Islet of Langerhans (tissue), 1 donor: ENCODE measurements at regions not wholly inside any gene's neighbourhood (a gene's known extent, or its start where the extent isn't known, plus 50 kb on each side); places are given as distances from the start of the nearest gene placed in this dataset.
"Not testable (repeated sequence)": the region's sequence is repeated elsewhere in the genome, so short reads cannot be mapped to it uniquely, and the experiment has no call there.

Experiments used
- FAIRE-seq: peaks from one replicate; lab custom pipeline; 2011; peaks lifted over from hg19 to GRCh38; lab: Jason Lieb, UNC

GRCh38 chr7:67478066-67478465 lies 481.4 kb downstream of the TYW1 start:
- no peak for FAIRE-seq

DNA sequence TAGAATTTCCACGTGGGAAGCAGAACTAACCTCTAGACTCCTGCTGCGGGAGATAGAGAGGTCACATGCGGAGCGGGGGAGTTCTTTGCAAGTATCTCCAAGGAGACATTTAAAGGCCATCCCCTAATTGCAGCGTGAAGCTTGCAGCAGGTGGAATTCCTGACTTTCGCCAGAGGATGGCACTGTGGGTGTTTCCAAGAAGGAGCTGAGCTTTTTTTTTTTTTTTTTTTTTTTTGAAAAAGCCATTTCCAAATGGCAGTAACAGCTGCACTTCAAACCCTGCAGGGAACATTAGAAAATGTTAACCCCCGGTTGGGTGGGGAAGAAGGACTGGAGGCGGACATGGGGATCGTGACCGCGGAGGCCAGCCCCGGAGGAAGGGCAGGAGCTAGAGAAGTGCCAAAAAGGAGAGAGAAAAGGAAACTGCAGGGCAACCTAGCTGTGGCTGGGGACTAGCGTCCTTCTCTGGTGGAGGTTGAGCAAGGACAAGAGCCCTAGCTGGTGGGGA lies 487.7 kb downstream of the TYW1 start:
- FAIRE-seq = peak; percentile 78

- no peak for FAIRE-seq
Measured at GRCh38 chr7:67486401-67486800, 489.8 kb downstream of the TYW1 start.

DNA sequence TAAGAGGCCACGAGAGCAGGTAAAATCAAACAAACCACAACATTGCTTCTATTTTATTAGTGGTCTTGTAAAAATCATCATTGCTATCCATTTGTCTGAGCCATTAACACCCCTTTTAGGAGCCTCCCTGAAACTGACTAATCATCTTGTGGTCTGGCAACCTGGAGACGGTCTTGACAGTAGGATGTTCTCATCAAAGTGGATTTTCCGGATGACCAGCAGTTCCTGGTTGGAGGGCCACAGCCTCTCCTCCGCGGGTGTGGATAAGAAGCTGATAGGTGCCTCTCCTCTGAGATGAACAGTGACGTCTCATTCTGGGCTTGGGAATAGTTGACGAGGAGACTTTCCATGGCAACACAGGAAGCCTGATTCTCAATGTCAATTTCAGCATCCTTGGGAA lies 490.7 kb downstream of the TYW1 start:
- no peak for FAIRE-seq

DNA sequence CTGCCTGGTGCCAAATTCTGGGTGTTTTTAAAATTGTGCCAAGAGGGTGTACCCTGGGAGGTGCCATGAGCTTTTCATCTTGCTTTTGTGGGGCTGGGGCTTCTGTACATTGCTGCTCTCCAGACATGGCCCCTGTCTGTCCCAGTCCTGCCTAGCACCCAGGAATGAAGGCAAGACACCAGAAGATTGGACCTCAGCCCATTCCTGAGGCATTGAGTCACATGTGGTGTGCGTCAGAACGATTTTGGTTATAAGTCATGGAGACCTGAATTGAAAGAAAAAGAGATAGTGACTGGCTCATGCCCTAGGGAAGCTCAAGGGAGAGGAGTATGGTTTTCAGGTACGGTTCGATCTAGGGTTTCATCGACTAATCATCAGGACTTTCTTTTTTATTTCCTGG lies 493.2 kb downstream of the TYW1 start:
- no peak for FAIRE-seq

DNA sequence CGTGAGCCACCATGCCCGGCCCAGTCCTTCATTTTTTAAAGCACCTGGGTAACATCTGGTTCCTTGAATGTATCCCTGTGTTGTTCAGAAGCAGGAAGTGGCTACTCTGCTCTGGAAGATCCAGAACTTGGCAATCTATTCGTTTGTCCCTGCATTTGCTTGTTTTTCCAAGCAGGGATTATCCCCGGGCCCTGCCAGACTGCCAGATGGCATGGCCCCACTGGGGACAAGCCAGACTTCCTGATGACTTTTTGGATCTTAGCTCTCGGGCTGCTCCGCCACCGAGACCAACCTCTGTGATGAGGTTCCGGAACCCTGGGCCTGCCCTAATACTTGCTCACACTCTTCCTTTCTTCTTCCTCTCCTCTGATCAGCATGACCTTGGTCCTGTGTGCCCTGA lies 496.7 kb downstream of the TYW1 start:
- FAIRE-seq = no peak

DNA sequence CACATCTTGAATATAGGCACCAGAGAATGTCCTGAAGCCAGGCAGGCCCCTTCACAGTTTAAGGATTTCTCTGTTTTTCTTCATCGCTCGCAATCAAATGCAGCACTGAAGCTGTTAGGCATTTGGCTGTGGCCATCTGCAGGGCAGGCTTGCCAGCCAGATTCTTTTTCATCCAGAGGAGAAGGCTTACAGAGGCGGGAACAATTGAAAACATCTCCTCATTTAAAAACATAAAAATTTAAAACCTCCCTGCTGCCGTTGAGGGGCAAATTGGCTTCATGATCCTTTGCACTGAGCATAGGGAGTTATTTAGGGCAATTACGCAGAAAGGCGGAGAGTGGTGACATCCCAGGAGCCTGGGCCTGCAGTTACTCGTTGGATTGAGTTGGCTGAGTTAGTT lies 500.0 kb downstream of the TYW1 start:
- FAIRE-seq = no peak

DNA sequence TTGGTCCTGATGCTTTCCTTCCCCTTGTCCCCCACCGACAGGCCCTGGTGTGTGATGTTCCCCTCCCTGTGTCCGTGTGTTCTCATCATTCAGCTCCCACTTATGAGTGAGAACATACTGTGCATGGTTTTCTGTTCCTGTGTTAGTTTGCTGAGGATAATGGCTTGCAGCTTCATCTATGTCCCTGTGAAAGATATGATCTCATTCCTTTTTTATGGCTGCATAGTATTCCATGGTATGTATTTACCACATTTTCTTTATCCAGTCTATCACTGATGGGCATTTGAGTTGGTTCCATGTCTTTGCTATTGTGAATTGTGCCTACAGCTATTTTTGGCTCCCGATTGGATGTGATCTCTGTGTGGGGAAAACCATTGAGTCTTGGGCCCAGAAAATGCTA lies 501.3 kb downstream of the TYW1 start:
- not testable (repeated sequence) for FAIRE-seq

DNA sequence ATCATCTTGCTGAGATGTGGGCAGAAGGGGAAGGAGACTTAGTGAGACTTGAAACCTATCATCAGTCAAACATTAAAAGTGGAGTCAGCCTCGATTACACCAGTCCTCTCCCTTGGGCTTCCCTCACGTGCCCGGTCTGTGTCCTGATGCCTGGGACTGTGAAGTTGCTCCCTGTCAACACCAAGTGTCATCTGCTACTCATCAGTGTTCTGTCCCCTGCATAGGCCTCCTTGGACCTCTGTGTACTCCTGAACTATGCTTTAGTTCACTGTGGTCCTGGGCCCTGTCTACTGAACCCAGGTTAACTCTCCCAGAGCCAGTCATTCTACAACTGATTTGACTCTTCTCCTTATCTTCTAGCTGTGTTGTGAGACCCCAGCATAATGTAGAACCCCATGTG lies 506.3 kb downstream of the TYW1 start:
- FAIRE-seq = no peak

DNA sequence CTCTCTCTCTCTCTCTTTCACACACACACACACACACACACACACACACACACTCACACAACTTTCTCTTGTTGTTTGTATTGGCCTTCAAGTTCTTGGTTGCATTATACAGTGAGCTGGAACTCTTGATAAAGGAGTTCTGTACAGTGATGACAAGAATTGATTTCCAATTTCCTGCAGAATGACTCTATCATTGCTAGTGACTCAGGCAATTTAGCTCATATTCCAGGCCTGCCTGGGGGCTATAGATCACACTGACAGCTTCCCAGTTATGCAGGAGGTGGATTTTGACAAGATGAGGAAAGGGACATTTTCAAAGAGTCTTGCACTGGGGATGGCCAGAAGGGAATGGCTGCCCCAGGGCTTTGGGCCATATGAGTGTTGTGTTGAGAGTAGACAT lies 508.8 kb downstream of the TYW1 start:
- no peak for FAIRE-seq

DNA sequence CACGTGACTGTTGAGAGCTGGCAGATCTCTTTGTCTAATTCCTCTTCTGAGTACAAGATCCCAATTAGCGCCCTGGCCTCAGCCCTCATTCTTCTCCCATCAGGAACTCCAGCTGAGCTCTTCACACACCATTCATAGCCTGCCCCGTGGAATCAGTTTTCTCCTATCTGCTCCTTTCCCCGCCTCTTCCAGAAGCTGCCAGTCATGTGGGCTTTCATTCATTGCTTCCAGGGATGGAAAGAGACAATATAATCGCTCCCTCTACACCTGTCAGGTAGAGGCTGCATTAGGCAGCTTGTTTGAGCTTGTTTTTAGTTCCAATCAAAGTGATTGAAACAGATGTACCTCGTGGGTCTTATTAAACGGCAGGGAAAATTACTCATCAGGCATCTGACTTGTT lies 515.8 kb downstream of the TYW1 start:
- no peak for FAIRE-seq

DNA sequence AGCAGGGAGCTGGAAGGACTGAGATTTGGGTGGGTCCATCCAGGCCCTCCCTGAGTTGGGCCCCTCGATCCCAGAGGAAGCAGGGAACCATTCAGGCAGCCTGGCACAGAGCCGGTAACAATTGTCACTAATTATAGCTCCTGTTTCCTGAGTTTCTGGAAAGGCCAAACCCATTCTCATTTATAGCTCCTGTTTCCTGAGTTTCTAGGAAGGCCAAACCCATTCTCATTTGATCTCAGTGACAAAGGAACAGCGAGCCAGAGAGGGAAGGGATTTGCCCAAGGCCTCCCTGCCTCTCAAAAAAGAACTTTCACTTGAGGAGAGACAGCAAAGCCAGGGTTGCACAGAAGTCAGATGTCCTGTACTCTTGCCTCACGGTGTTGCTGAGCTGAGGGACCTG lies 521.9 kb downstream of the TYW1 start:
- no peak for FAIRE-seq

DNA sequence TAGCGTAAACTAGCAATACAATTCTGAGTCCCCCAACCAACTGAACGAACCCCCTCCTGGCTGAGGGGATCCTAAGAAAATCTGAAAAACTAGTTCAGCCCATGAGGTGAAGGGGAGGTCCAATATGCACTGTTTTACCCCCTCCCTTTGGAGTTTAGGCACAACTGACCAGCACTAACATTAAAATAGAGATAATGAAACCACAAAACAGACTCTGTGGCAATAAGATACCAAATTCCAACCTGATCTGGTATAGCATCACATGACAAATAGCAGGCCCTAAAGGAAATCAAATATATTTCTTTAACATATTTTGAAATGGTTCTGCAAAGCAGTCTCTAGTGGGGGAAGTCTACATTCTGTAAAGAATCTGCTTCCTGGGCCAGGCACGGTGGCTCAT lies 522.5 kb downstream of the TYW1 start:
- FAIRE-seq = no peak

DNA sequence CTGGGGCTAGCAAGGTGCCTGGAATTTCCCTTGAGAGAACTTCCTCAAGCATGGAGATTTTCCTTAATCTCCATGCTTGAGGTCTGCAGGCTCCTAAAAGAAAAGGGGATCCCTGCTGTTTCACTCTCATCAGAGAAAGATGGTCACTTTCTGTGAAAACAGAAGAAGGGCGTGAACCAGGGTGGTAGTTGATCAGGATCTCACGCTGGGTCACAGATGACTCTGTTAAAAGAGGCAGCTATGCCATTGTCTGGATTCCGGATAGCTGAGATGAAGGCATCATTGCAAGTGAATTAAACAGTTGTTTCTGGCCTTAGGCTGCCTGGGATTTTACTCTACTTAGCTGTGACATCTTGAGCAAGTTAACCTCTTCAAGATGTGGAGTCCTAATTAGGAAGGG lies 525.9 kb downstream of the TYW1 start:
- FAIRE-seq = no peak

GRCh38 chr7:67523713-67524112 lies 527.1 kb downstream of the TYW1 start:
- FAIRE-seq = no peak

DNA sequence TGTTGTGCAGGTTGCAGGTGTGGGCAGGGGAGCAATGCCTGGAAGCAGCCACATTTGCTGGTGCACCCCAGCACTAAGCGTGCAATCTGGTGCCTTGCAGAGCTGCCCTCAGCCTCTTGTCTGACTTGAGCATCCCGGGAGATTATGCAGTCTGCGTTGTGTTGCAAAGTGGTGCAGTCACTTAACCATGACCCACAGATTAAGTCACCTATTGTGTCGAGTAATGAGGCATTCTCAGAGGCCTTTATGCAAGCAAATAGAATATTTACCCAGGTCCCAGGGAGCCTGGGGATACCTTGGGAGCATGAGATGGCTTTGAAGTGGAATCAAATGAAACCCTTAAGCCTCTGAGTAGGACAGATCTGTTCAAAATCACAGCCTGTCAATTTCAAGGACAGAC lies 529.0 kb downstream of the TYW1 start:
- no peak for FAIRE-seq

DNA sequence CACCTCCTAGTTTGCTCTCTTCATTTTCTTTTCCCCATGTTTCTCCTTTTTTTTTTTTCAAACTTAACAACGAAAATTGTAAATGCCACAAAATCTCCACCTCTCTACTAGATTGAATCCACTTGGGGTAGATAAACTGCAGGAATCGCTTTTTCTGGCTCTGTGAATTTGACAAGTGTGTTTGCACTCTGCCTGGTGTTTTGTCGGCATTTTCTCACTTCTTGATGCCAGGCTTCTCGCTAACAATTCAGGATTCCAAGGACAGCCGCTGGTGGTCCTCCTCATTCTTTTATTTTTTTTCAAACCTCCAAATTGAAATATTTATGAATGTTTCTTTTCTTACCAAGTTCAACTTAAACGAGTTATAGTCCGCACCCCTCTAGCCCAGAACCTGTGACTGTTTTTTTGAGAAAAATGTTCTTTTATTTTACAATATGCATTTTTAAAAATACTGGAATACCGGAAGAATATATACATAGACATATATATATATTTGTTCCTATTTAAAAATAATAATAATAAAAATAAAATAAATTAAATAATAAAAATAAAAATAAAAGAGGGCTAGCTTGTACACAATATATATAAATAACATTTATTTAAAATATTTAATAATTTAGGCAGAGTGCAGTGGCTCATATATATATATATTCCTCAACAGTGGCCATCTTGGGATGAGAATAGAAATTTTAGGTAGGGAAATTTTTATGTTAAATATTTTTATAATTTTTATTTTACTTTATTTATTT lies 538.8 kb downstream of the TYW1 start:
- FAIRE-seq = no peak

DNA sequence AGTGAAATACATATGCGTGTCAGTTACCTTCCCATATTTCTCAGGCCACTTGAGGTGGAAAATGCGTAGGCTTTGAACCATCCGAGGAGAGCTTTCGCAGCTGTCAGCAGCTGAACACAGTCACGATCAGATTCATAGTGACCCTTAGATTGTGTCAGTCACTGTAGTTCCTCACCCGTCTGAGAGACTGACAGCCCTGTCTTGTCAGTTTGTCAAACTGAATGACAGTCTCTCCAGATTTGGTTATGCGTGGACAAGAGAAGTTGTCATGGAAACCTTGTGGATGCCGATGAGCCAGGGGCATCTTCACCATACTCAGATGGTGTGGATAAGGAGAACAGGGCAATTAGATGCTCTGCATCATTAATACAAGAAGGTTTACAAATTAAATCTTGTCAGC lies 546.3 kb downstream of the TYW1 start:
- no peak for FAIRE-seq

GRCh38 chr7:67547183-67547907 lies 550.7 kb downstream of the TYW1 start:
- no peak for FAIRE-seq

- no peak for FAIRE-seq
Measured at GRCh38 chr7:67549126-67549525, 552.5 kb downstream of the TYW1 start.

- no peak for FAIRE-seq
Measured at GRCh38 chr7:67550801-67551436, 554.3 kb downstream of the TYW1 start.

GRCh38 chr7:67552738-67553137 lies 556.1 kb downstream of the TYW1 start:
- FAIRE-seq = no peak

GRCh38 chr7:67553378-67553777 lies 556.7 kb downstream of the TYW1 start:
- FAIRE-seq = no peak
